Transverse colon (tissue), 4 donors: ENCODE measurements at regions not wholly inside any gene's neighbourhood (a gene's known extent, or its start where the extent isn't known, plus 50 kb on each side); places are given as distances from the start of the nearest gene placed in this dataset.

Experiments
- CTCF ChIP-seq, 5 experiments: fragments of 200-600 bp in 3 of 5; fragments of 450-650 bp in 2 of 5; sonication (generic) in 3 of 5; IDR thresholded peaks; 1 replicate in 2 of 5; 2 replicates in 3 of 5; pipeline ENCODE4 v1.5.1; 2016 to 2017; ENCODE audit warnings: antibody characterized with exemption in 5 of 5, inconsistent platforms in 3 of 5, mild to moderate bottlenecking in 2 of 5, moderate library complexity in 1 of 5
- POLR2A ChIP-seq: fragments of 450-650 bp; IDR thresholded peaks from one replicate; pipeline ENCODE4 v1.6.1; 2016; ENCODE audit warnings: antibody characterized with exemption, mild to moderate bottlenecking, moderate library complexity
- POLR2AphosphoS5 ChIP-seq, 3 donors: sonication (generic); formaldehyde crosslinking; IDR thresholded peaks; one replicate each; pipeline ENCODE4 v1.6.1; 2016; ENCODE audit warnings: antibody characterized with exemption in 3 of 3

DNA sequence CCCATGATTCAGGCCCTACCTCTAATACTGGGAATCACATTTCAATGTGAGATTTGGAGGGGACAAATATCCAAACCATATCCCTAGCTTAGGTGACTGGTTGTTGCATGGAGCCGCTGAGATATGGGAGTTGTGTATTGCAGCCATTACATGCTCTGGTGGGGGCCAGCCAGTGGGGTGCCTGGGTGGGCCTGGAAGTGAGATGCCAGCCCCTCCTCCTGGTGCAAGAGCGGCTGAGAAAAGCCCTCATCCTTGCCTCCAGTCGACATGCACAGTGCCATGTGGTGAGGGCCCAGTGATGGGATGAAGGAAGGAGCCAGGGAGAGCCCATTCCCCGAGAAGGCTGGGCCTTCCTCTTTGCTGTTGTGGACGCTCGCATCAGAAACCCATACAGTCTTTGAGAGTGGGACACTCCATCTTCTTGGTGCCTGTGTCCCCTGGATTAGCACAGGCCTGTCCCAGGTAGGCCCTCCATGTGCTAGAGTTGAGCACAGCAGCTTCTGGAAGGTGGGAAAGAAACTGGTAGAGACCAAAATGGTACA is 1043.0 kb downstream of the TBC1D22A start:
- TF ChIP-seq CTCF (IDR thresholded peaks at IDR 0.05) = no peak
- no peak for TF ChIP-seq POLR2AphosphoS5 (IDR thresholded peaks at IDR 0.05)
- TF ChIP-seq POLR2A = no peak
